Esophagus (tissue), 2 donors: ENCODE measurements at regions not wholly inside any gene's neighbourhood (a gene's known extent, or its start where the extent isn't known, plus 50 kb on each side); places are given as distances from the start of the nearest gene placed in this dataset.
"Not testable (repeated sequence)": the region's sequence is repeated elsewhere in the genome, so short reads cannot be mapped to it uniquely, and the experiment has no call there.

Source experiments
- H3K27ac ChIP-seq, 2 donors: one replicate each; pipeline ENCODE4 v1.5.1; 2013; ENCODE audit warnings: low read depth in 2 of 2, mild to moderate bottlenecking in 2 of 2, inconsistent platforms in 1 of 2, low read length in 1 of 2, moderate library complexity in 1 of 2
- H3K27me3 ChIP-seq, 2 donors: one replicate each; pipeline ENCODE4 v1.6.1; 2013; ENCODE audit warnings: low read length in 2 of 2, control low read depth in 1 of 2, mild to moderate bottlenecking in 1 of 2; ENCODE audit not compliant: insufficient read depth in 2 of 2, control insufficient read depth in 1 of 2
- H3K36me3 ChIP-seq, 2 donors: one replicate each; pipeline ENCODE4 v1.6.1; 2013; ENCODE audit warnings: low read length in 1 of 2; ENCODE audit not compliant: control insufficient read depth in 2 of 2, insufficient read depth in 2 of 2
- H3K4me1 ChIP-seq, 2 donors: one replicate each; pipeline ENCODE4 v1.6.1; 2013; ENCODE audit warnings: low read length in 1 of 2; ENCODE audit not compliant: control insufficient read depth in 2 of 2, insufficient read depth in 2 of 2
- H3K4me3 ChIP-seq, 2 donors: one replicate each; pipeline ENCODE4 v1.5.1; 2013; ENCODE audit warnings: low read length in 2 of 2, mild to moderate bottlenecking in 2 of 2, low read depth in 1 of 2, moderate library complexity in 1 of 2
- H3K9me3 ChIP-seq, 2 donors: one replicate each; pipeline ENCODE4 v1.6.1; 2013; ENCODE audit warnings: mild to moderate bottlenecking in 2 of 2, low read depth in 1 of 2, low read length in 1 of 2, moderate library complexity in 1 of 2; ENCODE audit not compliant: control insufficient read depth in 2 of 2, insufficient read depth in 1 of 2
- WGBS, 2 donors: extraction: QIAGEN DNeasy Blood & Tissue Kit; methylation state at CpG; one replicate each; pipeline ENCODE4 v1.1.7; 2013; 5-methylcytosine and 5-hydroxymethylcytosine counted together
- donor health status: healthy with polysubstance abuse.
- donor health status: Bipolar disorder and iron deficiency.

- no peak overlapping the region for H3K4me3 ChIP-seq
- H3K4me1 ChIP-seq = no peaks in the 10 kb centered on the region
- no peaks in the 10 kb centered on the region for H3K27me3 ChIP-seq
- no peaks in the 10 kb centered on the region for H3K36me3 ChIP-seq
- 41 to 54% methylated on average over 2 of the region's 2 CpGs for WGBS, 2 donors
- H3K9me3 ChIP-seq = no peaks in the 10 kb centered on the region
- H3K27ac ChIP-seq = no peak overlapping the region
Measured at GRCh38 chr3:87766721-87767120, 292.1 kb downstream of the CGGBP1 start.

DNA sequence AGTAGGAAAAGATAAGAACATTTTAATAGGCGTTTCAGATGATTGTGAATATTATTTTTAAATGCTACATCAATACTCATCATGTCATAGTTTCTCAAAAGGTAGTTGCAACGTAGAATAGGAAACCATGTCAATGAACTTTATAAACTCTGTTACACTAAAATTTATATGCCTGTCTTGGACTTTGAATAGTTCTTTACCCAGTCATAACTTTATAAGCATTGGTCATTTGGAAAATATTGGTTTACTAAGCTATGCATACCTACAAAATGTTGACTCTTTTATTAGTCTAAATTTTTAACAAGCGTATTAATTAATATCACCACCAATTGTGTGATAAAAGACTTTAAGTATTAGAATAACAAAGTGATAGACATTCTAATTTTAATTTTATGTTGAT is 293.5 kb downstream of the CGGBP1 start:
- WGBS, 2 donors = 72 to 75% methylated on average over 3 of the region's 3 CpGs
- H3K4me1 ChIP-seq = no peaks in the 10 kb centered on the region
- no peak overlapping the region for H3K4me3 ChIP-seq
- H3K9me3 ChIP-seq = no peaks in the 10 kb centered on the region
- H3K27me3 ChIP-seq = no peaks in the 10 kb centered on the region
- no peaks in the 10 kb centered on the region for H3K36me3 ChIP-seq
- H3K27ac ChIP-seq = no peak overlapping the region

GRCh38 chr3:87761795-87762194 is 297.0 kb downstream of the CGGBP1 start:
- Histone ChIP-seq H3K9me3 (no peaks in the 10 kb centered on the region), H3K36me3 (no peaks in the 10 kb centered on the region), H3K27me3 (no peaks in the 10 kb centered on the region), H3K27ac (no peak overlapping the region), H3K4me3 (no peak overlapping the region), H3K4me1 (no peaks in the 10 kb centered on the region)
- WGBS, 2 donors = 94% methylated on average over 17 of the region's 17 CpGs

GRCh38 chr3:87761341-87761740 is 297.5 kb downstream of the CGGBP1 start:
- WGBS, 2 donors = 93 to 95% methylated on average over 11 of the region's 11 CpGs
- Histone ChIP-seq H3K27me3 (no peaks in the 10 kb centered on the region), H3K27ac (no peak overlapping the region), H3K4me3 (no peak overlapping the region), H3K9me3 (no peaks in the 10 kb centered on the region), H3K4me1 (no peaks in the 10 kb centered on the region), H3K36me3 (no peaks in the 10 kb centered on the region)

- no peak overlapping the region for H3K27ac ChIP-seq
- WGBS, 2 donors = 46 to 67% methylated on average over 1 of the region's 1 CpG
- H3K36me3 ChIP-seq = no peaks in the 10 kb centered on the region
- no peak overlapping the region for H3K4me3 ChIP-seq
- no peaks in the 10 kb centered on the region for H3K9me3 ChIP-seq
- no peaks in the 10 kb centered on the region for H3K4me1 ChIP-seq
- H3K27me3 ChIP-seq = no peaks in the 10 kb centered on the region
Measured at GRCh38 chr3:87756616-87757015, 302.2 kb downstream of the CGGBP1 start.

GRCh38 chr3:87755852-87756251 is 303.0 kb downstream of the CGGBP1 start:
- no peak overlapping the region for H3K27ac ChIP-seq
- H3K4me3 ChIP-seq = no peak overlapping the region
- no peaks in the 10 kb centered on the region for H3K4me1 ChIP-seq
- H3K36me3 ChIP-seq = no peaks in the 10 kb centered on the region
- no peaks in the 10 kb centered on the region for H3K27me3 ChIP-seq
- H3K9me3 ChIP-seq = no peaks in the 10 kb centered on the region

DNA sequence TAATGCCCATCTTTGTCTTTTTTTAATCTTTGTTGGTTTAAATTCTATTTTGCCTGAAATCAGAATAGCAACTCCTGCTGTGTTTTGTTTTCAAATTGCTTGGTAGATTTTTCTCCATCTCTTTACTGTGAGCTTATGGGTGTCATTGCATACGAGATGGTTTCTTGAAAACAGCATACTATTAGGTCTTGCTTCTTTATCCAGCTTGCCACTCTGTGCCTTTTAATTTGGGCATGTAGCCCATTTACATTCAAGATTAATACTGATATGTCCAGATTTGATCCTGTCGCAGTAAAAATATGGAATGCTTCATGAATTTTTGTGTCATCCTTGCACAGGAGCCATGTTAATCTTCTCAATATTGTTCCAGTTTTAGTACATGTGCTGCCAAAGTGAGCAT is 316.6 kb downstream of the CGGBP1 start:
- H3K36me3 ChIP-seq = no peaks in the 10 kb centered on the region
- no peaks in the 10 kb centered on the region for H3K4me1 ChIP-seq
- H3K27ac ChIP-seq = no peak overlapping the region
- no peaks in the 10 kb centered on the region for H3K27me3 ChIP-seq
- WGBS, 2 donors = 81 to 82% methylated on average over 2 of the region's 2 CpGs
- H3K9me3 ChIP-seq = peaks cover 0 to 8% of the 10 kb centered on the region in 2 donors
- no peak overlapping the region for H3K4me3 ChIP-seq

GRCh38 chr3:87740894-87741293 is 317.9 kb downstream of the CGGBP1 start:
- H3K9me3 ChIP-seq, H3K27ac ChIP-seq, H3K36me3 ChIP-seq, H3K4me3 ChIP-seq, H3K27me3 ChIP-seq, H3K4me1 ChIP-seq: not testable (repeated sequence)
- WGBS, 2 donors = 88 to 95% methylated on average over 1 of the region's 1 CpG

DNA sequence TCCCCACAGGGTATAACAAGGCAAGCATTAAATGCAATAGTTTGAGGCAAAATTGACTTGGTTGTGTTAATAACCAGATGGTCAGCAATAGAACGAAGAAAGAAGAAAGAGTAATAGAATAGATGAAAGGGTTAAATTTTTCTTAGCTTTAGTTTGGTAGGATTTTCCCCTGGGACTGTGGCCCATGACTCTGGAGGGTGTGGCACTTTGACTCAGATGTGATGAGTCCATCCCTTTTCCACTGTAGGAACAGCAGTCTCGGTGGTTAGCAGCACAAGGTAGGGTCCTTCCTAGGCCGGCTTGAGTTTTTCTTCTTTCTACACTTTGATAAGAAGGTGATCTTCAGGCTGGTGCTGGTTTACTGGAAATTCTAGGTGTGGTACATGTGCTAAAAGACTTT is 321.0 kb downstream of the CGGBP1 start:
- H3K4me3 ChIP-seq, H3K27ac ChIP-seq, H3K4me1 ChIP-seq, H3K27me3 ChIP-seq, H3K36me3 ChIP-seq, H3K9me3 ChIP-seq: not testable (repeated sequence)
- WGBS, 2 donors = 60 to 74% methylated on average over 3 of the region's 3 CpGs

GRCh38 chr3:87733671-87734367 is 325.0 kb downstream of the CGGBP1 start:
- WGBS, 2 donors = 72 to 78% methylated on average over 10 of the region's 10 CpGs
- no peak overlapping the region for H3K27ac ChIP-seq
- H3K36me3 ChIP-seq = no peaks in the 10 kb centered on the region
- no peak overlapping the region for H3K4me3 ChIP-seq
- H3K27me3 ChIP-seq = no peaks in the 10 kb centered on the region
- H3K4me1 ChIP-seq = no peaks in the 10 kb centered on the region
- no peaks in the 10 kb centered on the region for H3K9me3 ChIP-seq
